NCI-H82 treated with DMSO at 0.1 percent for 48 hours (cell line): ENCODE measurements at regions not wholly inside any gene's neighbourhood (a gene's known extent, or its start where the extent isn't known, plus 50 kb on each side); places are given as distances from the start of the nearest gene placed in this dataset.
"Not testable (repeated sequence)": the region's sequence is repeated elsewhere in the genome, so short reads cannot be mapped to it uniquely, and the experiment has no call there.

Experiments used
- DNase-seq: peaks from one replicate; lab custom pipeline; 2025; ENCODE audit not compliant: unreplicated experiment; lab: John Stamatoyannopoulos, UW

GRCh38 chr16:50451951-50452508, 83.2 kb upstream of the BRD7 start:
- DNase-seq: no peak

DNA sequence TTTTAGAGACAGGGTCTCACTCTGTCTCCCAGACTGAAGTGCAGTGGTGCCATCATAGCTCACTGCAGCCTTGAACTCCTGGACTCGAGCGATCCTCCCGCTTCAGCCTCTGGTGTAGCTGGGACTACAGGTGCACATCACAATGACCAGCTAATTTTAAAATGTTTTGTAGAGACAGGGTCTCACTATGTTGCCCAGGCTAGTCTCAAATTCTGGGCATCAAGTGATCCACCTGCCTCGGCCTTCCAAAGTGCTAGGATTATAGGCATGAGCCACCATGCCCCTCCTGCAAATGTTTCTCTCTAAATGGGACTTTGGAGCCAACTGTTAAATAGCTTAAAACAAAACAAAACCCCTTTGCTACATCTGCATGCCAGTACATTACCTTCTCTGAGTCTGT, 82.2 kb upstream of the BRD7 start:
- DNase-seq: no peak

DNA sequence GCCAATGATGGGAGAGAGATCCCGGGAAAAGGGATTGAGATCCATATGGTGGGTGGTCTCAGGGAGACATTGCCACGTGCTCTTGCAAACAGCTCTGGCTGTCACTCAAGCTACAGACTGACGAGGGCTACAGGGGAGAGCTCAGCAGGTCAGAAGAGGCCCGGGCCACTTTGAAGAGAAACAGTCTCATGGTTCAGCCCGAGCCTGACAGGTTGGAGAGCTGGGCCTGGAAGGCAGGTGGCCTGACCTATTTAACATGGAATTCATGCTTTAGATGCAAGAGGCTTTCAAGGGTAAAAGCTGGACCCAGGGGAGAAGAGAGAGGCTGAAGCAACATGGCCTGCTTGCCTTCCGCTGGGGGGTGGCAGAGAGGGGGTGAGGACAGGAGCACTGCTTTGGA, 81.0 kb upstream of the BRD7 start:
- no peak for DNase-seq

GRCh38 chr16:50448981-50449380, 80.2 kb upstream of the BRD7 start:
- no peak for DNase-seq

DNA sequence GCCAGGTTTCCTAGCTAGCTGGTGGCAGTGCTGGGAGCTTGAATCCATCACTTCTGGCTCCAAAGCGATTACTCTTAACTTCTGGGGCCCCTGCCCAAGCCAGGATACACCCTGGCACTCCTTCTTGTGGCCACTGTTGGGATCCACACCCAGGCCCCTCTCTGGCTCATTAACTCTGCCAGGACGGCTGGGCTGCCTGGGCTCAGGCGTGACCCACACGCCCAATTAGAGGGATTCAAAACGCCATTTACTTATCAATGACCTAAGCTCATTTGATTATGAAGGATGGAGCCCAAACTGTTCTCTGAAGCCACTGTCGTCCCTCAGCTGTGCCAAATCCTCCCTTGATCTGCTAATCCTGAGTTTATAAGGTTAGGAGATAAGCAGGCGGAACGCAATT, 79.7 kb upstream of the BRD7 start:
- peak; percentile 87 for DNase-seq

DNA sequence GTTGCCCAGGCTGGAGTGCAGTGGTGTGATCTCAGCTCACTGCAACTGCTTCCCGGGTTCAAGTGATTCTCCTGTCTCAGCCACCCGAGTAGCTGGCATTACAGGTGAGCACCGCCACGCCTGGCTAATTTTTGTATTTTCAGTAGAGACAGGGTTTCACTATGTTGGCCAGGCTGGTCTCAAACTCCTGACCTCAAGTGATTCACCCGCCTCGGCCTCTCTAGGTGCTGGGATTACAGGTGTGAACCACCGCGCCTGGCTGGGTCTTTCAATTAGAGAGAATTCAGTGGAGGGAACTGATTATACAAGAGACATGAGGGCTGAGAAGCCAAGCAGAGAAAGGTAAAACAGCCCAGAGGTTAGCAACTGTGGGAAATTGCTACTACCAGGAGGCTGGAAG, 78.6 kb upstream of the BRD7 start:
- DNase-seq: not testable (repeated sequence)

- no peak for DNase-seq
Measured at GRCh38 chr16:50446861-50447260, 78.1 kb upstream of the BRD7 start.

DNA sequence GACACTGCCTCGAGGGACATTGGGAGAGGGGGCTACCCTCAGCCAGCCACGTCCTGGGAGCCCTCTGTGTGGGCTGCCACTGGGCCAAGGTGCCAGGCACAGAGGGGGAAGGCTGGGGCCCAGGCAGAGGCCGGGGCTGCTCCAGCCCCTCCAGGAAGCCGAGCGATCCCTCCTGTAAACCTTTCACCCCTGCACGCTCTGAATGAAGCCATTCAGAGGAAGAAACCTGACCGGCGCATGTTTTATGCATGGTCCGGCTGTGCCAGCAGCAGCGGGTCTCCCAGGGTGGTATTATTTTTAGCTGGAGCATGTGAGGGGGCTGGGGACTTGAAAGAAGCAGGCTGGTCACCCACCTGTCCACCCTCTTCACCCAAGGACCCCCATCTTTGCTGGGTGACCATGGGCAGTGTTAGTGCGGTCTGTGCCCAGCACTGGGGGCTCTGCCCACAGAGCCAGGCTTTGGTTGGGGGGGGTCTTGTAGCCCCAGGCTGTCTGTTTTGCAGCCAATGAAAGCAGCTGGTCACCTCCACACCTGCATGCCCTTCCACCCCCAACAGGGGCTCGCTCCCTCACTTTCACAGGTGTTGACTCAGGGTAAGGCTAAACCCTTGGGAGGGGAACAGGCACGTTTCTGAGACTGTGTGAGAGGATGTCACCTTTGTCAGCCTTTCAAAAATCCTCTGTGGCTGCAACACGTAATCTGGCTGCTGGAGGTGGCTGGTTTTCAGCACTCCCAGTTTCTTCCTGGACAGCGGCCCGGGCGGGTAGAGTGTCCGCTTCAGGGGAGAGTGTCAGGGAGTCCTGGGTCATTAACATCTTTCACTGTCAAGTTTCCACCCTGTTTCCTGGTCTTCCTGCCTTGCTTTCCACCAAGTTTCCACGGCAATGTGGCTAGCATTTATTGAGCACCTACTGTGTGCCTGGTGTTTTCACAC, 77.1 kb upstream of the BRD7 start:
- no peak for DNase-seq

DNA sequence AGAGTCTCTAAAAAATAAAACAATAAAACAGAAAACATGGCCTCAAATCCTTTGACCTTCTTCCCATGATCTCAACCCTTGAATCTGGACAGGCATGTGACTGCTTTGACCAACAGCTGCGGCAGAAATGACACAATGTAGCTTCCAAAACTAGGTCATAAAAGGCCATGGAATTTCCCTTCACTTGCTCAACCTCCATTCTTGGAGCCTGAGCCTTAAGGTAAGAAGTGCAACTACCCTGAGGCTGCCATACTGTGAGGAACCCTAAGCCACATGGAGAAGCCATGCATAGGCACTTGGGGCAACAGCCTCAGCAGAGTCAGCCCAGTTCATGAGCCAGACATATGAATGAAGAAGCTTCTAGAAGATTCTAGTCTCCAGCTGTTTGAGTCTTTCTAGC, 75.7 kb upstream of the BRD7 start:
- no peak for DNase-seq

DNA sequence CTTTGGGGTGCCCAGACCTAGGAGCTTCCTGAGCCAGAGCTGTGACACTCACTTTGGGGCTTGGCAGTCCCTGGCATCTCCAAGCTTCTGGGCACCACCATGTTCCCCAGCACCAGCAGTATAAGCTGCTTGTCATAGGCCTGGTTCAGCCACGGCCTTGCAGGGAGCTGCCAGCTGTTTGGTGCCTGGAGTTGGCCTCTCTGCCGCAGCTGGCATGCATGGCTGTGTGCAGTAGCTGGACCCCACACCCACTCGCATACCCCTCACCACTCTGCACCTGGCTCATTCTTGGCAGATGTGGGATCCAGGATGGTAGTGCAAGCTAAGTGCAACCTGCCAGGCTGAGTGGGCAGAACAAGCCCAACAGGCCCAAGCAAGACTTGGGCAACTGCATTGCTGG, 73.4 kb upstream of the BRD7 start:
- no peak for DNase-seq

DNA sequence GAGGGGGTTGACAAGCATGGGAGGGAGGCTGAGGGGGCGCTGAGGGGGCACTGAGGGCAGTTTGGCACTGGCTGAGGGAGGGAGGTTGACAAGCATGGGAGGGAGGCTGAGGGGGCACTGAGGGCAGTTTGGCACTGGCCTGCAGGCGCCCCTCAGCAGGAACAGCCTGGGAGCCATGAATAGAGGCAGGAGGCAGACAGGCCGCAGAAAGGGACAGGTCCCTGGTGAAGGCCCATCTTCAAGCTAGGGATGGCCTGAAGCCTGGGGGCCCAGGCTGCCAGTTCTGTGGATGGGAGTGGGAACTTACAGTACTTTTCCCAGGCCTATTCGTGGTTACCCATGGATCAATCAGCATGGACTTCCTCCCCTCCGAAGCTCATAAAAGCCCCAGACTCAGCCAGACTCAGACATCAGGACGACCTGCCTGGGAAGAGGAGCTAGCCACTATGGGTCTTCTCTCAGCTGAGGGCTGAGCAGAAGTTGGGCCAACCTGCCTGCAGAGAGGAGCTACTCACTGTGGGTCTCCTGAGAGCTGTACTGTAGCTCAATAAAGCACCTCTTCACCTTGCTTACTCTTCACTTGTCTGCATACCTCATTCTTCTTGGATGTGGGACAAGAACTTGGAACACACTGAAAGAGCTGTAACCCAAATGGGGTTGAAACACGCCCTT, 72.8 kb upstream of the BRD7 start:
- DNase-seq: no peak

DNA sequence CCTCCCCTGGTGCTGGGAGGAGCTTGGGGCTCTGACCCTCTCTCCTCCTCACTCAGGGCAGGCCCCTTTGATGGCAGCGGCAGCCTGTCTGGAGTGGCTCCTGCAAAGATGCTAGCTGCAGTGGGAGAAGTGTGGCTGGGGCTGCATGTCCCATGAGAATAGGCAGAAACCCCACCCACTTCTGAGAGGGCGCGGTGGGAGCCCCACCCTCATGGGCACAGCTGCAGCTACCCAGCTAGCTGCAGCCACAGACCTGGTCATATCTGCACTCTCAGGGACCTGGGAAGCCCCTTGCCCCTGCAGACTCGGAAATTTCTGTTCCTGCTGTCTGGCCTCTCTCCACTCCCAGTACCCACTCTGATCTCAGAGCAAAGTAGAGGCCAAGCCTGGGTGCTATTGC, 72.2 kb upstream of the BRD7 start:
- DNase-seq: no peak

DNA sequence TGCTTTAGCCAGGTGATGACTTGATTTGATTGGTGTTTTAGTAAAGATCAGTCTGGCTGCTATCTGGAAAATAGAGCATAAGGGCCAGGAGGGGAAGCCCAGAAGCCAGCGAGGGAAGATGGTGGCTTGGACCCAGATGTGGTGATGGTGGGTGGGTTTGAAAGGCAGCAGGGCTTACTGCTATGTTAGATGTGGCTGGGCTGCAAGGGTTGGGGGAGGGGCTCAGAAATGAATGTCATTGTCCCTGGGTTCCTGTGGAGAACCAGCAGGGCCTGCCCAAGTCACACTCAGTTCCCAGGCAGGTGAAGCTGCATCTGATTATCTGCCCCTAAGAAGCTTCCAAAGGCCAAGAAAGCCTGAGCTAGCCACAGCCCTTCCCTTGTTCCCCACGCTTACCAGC, 71.7 kb upstream of the BRD7 start:
- DNase-seq: no peak

DNA sequence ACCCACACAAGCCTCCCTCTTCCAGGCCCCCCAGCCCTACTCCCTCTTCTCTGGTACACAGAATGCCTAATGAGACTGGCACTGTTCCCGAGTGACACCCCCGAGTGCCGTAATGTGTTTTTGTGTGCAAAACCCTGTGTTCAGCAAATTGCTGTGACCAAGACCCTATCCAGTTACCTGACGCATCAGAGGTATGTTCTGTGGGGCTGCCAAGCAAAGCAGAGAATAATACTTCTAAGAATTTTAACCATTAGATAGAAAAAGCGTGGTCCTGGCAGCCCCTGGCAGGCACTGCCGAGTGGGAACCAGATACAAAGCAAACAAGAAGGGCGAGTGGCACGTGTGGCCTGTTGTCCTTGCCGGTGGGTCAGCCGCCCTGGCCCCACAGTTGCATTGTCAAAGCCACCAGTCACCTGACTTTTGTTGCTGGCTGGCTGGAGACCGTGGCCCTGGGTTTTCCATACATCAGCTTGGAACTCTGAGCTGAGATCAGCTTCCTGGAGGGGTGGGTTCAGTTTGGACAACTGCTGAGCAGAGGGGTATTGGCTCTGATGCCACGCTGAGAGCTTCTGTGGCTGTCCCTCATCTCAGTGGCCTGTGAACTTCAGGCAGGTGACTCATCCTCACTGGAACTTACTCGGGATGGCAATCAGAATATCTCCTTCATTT, 69.1 kb upstream of the BRD7 start:
- DNase-seq: no peak

DNA sequence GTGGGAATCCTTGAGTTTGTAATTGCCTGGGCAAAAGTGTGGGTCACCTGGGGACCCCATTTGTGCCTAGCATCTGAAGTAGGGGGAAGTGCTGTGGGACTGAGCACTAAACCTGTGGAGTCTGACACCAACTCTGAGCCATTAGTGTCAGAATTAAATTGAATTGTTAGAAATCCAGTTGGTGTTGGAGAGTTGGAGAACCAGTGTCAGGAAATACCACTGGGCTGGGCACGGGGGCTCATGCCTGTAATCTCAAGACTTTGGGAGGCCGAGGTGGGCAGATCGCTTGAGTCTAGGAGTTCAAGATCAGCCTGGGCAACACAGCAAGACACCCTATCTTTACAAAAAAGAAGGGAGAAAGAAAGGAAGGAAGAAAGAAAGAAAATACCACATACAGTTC, 67.5 kb upstream of the BRD7 start:
- no peak for DNase-seq

- no peak for DNase-seq
Measured at GRCh38 chr16:50434872-50435478, 66.2 kb upstream of the BRD7 start.

DNA sequence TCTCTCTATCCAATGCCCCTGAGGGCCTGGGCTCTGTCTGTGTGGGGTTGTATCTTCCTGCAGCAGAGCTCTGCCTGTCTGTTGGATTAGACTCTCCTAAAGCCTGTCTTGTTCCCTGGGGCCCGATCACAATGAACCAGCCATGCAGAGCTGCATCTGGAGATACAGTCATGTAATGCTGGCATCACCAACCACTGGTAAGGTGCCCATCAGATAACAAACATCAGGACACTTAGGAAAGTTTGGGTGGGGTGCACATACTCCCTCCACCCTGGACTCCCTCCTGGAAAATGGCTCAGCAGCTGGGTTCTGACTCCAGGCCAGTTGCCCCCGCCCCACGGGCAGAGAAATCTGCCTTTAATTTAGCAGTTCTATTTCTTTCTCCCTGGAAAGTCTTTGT, 61.3 kb upstream of the BRD7 start:
- no peak for DNase-seq

- no peak for DNase-seq
Measured at GRCh38 chr16:50428742-50429141, 60.0 kb upstream of the BRD7 start.

DNA sequence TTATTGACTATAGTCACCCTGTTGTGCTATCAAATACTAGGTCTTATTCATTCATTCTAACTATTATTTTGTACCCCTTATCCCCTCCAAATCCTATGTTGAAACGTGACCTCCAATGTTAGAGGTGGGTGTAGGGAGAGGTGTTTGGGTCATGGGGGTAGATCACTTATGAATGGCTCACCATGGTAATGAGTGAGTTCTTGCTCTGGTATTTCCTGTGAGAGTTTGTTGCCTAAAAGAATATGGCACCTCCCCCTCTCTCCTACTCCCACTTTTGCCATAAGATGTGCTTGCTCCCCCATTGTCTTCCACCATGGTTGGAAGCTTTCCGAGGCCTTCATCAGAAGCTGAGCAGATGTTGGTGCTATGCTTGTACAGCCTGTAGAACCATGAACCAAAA, 59.3 kb upstream of the BRD7 start:
- DNase-seq: no peak

- DNase-seq: no peak
Measured at GRCh38 chr16:50427107-50427506, 58.3 kb upstream of the BRD7 start.

- no peak for DNase-seq
Measured at GRCh38 chr16:50425648-50426047, 56.9 kb upstream of the BRD7 start.
